SK-N-MC (cell line): ENCODE measurements at regions not wholly inside any gene's neighbourhood (a gene's known extent, or its start where the extent isn't known, plus 50 kb on each side); places are given as distances from the start of the nearest gene placed in this dataset.

Experiments used
- EZH2 ChIP-seq: fragments of 200-600 bp; sonication (generic); IDR thresholded peaks from one replicate; pipeline ENCODE4 v1.6.1; 2017; ENCODE audit warnings: antibody characterized with exemption
- POLR2AphosphoS5 ChIP-seq: IDR thresholded peaks from 2 replicates; pipeline ENCODE4 v1.6.1; 2012; ENCODE audit warnings: mild to moderate bottlenecking, low read depth, low read length, borderline replicate concordance

DNA sequence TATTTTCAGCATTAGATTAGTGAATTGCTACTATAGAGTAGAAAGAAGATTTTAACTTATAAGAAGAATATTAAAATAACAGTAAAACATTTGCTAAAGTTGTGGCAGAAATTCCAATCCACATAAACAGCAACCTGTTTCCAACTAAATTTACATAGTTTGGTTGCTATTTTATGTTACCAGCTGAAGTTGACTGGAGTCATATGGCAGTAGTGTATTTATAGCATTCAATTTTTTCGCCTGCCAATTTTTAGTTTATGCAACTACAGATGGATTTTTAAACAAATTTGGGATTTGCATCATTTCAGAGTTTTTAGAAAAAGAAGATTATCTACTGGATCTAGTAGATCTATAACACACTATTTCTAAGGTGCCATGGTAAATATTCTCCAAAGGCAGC lies 332.5 kb upstream of the BCHE start:
- no peak for TF ChIP-seq EZH2
- TF ChIP-seq POLR2AphosphoS5: no peak
